ENCODE measurements at regions not wholly inside any gene's neighbourhood (a gene's known extent, or its start where the extent isn't known, plus 50 kb on each side); places are given as distances from the start of the nearest gene placed in this dataset.

DNA sequence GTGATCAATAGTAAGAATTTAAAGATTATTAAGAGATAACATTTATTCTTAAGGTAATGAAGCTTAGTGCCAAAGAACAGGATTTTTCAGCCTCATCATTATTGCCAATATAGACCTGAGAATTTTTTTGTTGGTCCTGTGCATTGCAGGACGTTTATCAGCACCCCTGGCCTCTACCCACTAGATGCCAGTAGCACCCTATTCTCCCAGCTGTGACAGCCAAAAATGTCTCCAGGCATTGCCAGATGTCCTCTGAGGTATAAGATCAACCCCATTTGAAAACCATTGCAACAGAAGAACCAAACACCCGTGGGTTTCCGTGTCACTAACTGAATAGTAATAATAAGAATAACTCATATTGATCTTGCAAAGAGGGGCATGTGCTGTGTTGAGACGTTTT is 700.0 kb upstream of the SOX11 start:
- TF ChIP-seq, protein P1, sequence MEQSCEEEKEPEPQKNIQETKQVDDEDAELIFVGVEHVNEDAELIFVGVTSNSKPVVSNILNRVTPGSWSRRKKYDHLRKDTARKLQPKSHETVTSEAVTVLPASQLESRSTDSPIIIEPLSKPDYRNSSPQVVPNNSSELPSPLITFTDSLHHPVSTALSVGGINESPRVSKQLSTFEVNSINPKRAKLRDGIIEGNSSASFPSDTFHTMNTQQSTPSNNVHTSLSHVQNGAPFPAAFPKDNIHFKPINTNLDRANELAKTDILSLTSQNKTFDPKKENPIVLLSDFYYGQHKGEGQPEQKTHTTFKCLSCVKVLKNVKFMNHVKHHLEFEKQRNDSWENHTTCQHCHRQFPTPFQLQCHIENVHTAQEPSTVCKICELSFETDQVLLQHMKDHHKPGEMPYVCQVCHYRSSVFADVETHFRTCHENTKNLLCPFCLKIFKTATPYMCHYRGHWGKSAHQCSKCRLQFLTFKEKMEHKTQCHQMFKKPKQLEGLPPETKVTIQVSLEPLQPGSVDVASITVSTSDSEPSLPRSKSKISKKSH (CRISPR knock-in tag; IDR thresholded peaks at IDR 0.05; ENCODE audit: borderline replicate concordance), result no peak
- TF ChIP-seq, protein P2, sequence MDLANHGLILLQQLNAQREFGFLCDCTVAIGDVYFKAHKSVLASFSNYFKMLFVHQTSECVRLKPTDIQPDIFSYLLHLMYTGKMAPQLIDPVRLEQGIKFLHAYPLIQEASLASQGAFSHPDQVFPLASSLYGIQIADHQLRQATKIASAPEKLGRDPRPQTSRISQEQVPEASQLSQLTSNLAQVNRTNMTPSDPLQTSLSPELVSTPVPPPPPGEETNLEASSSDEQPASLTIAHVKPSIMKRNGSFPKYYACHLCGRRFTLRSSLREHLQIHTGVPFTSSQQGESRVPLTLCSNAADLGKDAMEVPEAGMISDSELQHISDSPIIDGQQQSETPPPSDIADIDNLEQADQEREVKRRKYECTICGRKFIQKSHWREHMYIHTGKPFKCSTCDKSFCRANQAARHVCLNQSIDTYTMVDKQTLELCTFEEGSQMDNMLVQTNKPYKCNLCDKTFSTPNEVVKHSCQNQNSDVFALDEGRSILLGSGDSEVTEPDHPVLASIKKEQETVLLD (CRISPR knock-in tag; IDR thresholded peaks at IDR 0.05; ENCODE audit: low read depth), result no peak
- no peak for TF ChIP-seq MAZ (IDR thresholded peaks at IDR 0.05; ENCODE audit: borderline replicate concordance, low read depth, low read length)
- no peak for TF ChIP-seq MAZ (CRISPR knock-in tag; IDR thresholded peaks at IDR 0.05; ENCODE audit: low read depth)
- TF ChIP-seq, protein P3, sequence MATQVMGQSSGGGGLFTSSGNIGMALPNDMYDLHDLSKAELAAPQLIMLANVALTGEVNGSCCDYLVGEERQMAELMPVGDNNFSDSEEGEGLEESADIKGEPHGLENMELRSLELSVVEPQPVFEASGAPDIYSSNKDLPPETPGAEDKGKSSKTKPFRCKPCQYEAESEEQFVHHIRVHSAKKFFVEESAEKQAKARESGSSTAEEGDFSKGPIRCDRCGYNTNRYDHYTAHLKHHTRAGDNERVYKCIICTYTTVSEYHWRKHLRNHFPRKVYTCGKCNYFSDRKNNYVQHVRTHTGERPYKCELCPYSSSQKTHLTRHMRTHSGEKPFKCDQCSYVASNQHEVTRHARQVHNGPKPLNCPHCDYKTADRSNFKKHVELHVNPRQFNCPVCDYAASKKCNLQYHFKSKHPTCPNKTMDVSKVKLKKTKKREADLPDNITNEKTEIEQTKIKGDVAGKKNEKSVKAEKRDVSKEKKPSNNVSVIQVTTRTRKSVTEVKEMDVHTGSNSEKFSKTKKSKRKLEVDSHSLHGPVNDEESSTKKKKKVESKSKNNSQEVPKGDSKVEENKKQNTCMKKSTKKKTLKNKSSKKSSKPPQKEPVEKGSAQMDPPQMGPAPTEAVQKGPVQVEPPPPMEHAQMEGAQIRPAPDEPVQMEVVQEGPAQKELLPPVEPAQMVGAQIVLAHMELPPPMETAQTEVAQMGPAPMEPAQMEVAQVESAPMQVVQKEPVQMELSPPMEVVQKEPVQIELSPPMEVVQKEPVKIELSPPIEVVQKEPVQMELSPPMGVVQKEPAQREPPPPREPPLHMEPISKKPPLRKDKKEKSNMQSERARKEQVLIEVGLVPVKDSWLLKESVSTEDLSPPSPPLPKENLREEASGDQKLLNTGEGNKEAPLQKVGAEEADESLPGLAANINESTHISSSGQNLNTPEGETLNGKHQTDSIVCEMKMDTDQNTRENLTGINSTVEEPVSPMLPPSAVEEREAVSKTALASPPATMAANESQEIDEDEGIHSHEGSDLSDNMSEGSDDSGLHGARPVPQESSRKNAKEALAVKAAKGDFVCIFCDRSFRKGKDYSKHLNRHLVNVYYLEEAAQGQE (IDR thresholded peaks at IDR 0.05; ENCODE audit: borderline replicate concordance in 1 of 2, low read depth in 1 of 2, low read length in 2 of 2), result no peak
- TF ChIP-seq NR3C1 (CRISPR knock-in tag; IDR thresholded peaks at IDR 0.05), result no peak
- no peak for TF ChIP-seq MTA1 (CRISPR knock-in tag; IDR thresholded peaks at IDR 0.05; ENCODE audit: borderline replicate concordance)
